ENCODE measurements at regions not wholly inside any gene's neighbourhood (a gene's known extent, or its start where the extent isn't known, plus 50 kb on each side); places are given as distances from the start of the nearest gene placed in this dataset.

DNA sequence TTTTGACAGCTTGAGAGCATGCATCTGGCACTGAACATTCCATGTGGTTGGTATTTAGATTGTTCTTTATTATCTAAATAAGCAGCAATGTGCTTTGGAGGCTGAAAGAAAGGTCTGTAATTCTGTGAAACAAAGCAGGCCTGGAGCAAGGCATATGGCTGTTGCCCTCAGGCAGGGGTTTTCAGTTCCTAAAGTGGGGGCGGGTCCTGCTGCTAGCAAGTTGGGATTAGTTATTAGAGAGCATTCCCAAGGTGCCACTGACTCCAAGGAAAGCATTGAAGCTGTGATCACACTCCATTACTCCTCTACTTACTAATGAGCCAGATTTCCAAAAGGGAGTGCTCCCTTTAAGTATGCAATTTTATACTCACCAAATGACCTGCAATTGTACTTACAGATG is 432.2 kb downstream of the OLFM4 start:
- Histone ChIP-seq H3K4me1 (no peaks in the 10 kb centered on the region), H3K27ac (no peak overlapping the region), H3K27me3 (no peaks in the 10 kb centered on the region), H3K9me3 (no peaks in the 10 kb centered on the region), H3K36me3 (no peaks in the 10 kb centered on the region), H3K4me3 (no peak overlapping the region)
- TF ChIP-seq CTCF (IDR thresholded peaks at IDR 0.05) (no peak), POLR2A (IDR thresholded peaks at IDR 0.05) (no peak)
- no peak for DNase-seq

DNA sequence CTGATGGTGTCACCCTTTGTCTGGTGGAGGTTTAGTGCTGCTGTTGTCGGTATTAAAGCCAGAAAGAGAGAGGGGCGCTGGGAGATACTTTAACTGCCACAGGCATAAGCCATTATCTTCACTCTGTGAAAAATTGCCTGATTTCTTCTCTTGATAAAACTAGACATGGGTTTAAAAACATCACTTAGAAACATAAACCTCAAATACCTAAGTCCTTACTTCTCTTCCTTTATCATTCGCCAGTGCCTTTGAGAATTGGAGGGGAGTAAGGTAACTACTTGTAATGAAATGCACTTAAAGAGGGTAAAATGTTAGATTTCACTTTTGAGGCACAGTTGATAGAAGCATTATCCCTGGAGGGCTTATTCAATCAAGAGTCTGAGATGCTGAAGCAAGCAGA is 434.5 kb downstream of the OLFM4 start:
- TF ChIP-seq CTCF (IDR thresholded peaks at IDR 0.05), result no peak
- no peak for TF ChIP-seq POLR2A (IDR thresholded peaks at IDR 0.05)
- no peak overlapping the region for H3K27ac ChIP-seq
- no peak for DNase-seq

GRCh38 chr13:53466576-53466975 is 438.0 kb downstream of the OLFM4 start:
- Histone ChIP-seq H3K4me1 (no peaks in the 10 kb centered on the region), H3K27ac (no peak overlapping the region), H3K9me3 (no peaks in the 10 kb centered on the region), H3K36me3 (no peaks in the 10 kb centered on the region), H3K27me3 (no peaks in the 10 kb centered on the region), H3K4me3 (no peak overlapping the region)
- no peak for DNase-seq
- no peak for TF ChIP-seq CTCF (IDR thresholded peaks at IDR 0.05)
- no peak for TF ChIP-seq POLR2A (IDR thresholded peaks at IDR 0.05)

More for the DNA sequence above, 434.5 kb downstream of the OLFM4 start:
- H3K4me3 ChIP-seq, result no peak overlapping the region
- no peaks in the 10 kb centered on the region for H3K36me3 ChIP-seq
- no peaks in the 10 kb centered on the region for H3K27me3 ChIP-seq
- no peaks in the 10 kb centered on the region for H3K9me3 ChIP-seq
- no peaks in the 10 kb centered on the region for H3K4me1 ChIP-seq

DNA sequence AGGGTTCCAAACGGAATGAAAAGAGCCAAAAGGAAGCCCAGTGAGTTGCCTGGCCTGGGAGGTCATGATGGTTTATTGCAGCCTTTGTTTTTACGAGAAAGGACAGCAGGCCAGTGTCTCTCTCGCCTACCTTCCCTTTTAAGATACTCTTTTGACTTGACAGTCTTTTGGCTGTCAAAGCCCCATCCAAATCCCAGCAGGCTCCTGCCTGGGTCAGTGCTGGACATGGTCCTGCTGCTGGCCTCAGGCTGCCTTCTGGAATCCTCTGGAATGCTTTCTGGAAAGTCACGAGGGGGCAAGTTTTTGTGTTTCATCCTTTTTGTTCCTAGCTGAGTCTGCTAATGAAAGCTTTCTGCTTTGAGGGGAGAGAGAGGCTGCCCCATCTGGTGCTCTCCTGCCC is 444.8 kb downstream of the OLFM4 start:
- no peaks in the 10 kb centered on the region for H3K36me3 ChIP-seq
- TF ChIP-seq CTCF (IDR thresholded peaks at IDR 0.05), result no peak
- TF ChIP-seq POLR2A (IDR thresholded peaks at IDR 0.05), result no peak

DNA sequence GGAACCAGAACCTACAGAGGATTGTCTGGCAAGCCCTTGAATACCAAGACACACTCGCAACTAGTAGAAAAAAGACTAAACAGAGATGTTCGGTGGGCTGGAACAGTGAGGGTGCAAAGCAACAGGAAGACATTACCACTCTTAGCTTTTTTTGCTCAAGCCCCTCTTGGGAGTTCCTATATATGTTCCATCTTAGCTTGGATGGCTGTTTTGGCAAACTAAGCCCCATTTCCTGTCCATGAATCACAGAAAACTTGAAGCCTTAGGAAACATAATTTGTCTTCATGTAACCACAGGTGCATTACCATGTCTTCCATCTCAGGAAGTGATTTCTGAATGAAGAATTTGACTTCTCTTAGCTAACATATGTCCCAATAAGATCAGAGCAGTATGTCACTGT is 446.3 kb downstream of the OLFM4 start:
- no peak overlapping the region for H3K4me3 ChIP-seq
- TF ChIP-seq CTCF (IDR thresholded peaks at IDR 0.05), result no peak
- no peak for TF ChIP-seq POLR2A (IDR thresholded peaks at IDR 0.05)
- H3K4me1 ChIP-seq, result no peaks in the 10 kb centered on the region
- no peaks in the 10 kb centered on the region for H3K9me3 ChIP-seq
- no peaks in the 10 kb centered on the region for H3K36me3 ChIP-seq
- DNase-seq, result no peak
- H3K27ac ChIP-seq, result no peak overlapping the region
- no peaks in the 10 kb centered on the region for H3K27me3 ChIP-seq

More for the DNA sequence above, 444.8 kb downstream of the OLFM4 start:
- Histone ChIP-seq H3K9me3 (no peaks in the 10 kb centered on the region), H3K4me1 (no peaks in the 10 kb centered on the region), H3K4me3 (no peak overlapping the region), H3K27me3 (no peaks in the 10 kb centered on the region), H3K27ac (no peak overlapping the region)
- no peak for DNase-seq

- Histone ChIP-seq H3K27me3 (no peaks in the 10 kb centered on the region), H3K4me3 (no peak overlapping the region), H3K36me3 (no peaks in the 10 kb centered on the region), H3K9me3 (no peaks in the 10 kb centered on the region), H3K27ac (no peak overlapping the region), H3K4me1 (no peaks in the 10 kb centered on the region)
- TF ChIP-seq POLR2A (IDR thresholded peaks at IDR 0.05) (no peak), CTCF (IDR thresholded peaks at IDR 0.05) (no peak)
- no peak for DNase-seq
Measured at GRCh38 chr13:53490752-53491151, 462.1 kb downstream of the OLFM4 start.
